ENCODE measurements at regions not wholly inside any gene's neighbourhood (a gene's known extent, or its start where the extent isn't known, plus 50 kb on each side); places are given as distances from the start of the nearest gene placed in this dataset.
"Not testable (repeated sequence)": the region's sequence is repeated elsewhere in the genome, so short reads cannot be mapped to it uniquely, and the experiment has no call there.

- TF ChIP-seq CTCF (conservative IDR thresholded peaks at IDR 0.05): no peak
- Mint-ChIP-seq H3K27ac (no peak overlapping the region), H3K4me1 (ENCODE audit: unreplicated experiment) (peaks cover 8% of the 10 kb centered on the region), H3K27me3 (no peaks in the 10 kb centered on the region), H3K4me3 (no peak overlapping the region), H3K9me3 (no peaks in the 10 kb centered on the region), H3K36me3 (no peaks in the 10 kb centered on the region)
- no peak for DNase-seq (ENCODE audit: extremely low spot score, unreplicated experiment)
These were observed 2029.1 kb upstream of the LRRTM1 start for GRCh38 chr2:82333697-82334096.

DNA sequence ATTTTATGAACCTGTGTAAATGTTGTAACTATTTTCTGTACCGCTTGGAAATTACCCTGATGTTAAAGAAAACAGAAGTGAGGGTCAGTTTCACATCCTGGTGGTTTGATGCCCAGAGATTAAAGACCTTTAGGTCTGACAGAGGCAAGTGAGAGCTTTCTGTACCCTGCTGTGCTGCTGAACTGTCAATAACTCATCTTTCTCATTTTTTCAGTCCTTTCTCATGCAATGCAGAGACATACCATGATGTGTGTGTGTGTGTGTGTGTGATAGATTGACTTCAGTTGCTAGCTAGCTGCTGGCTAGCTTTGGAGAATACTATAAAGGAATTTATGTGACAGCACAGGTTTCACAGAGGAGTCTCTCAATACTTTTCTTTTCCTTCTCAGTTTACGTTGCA lies 2025.6 kb upstream of the LRRTM1 start:
- H3K9me3 Mint-ChIP-seq: no peaks in the 10 kb centered on the region
- H3K36me3 Mint-ChIP-seq: no peaks in the 10 kb centered on the region
- H3K4me1 Mint-ChIP-seq (ENCODE audit: unreplicated experiment): peaks cover 8% of the 10 kb centered on the region
- H3K27ac Mint-ChIP-seq: no peak overlapping the region
- TF ChIP-seq CTCF (conservative IDR thresholded peaks at IDR 0.05): no peak
- no peak overlapping the region for H3K4me3 Mint-ChIP-seq
- DNase-seq (ENCODE audit: extremely low spot score, unreplicated experiment): no peak
- H3K27me3 Mint-ChIP-seq: no peaks in the 10 kb centered on the region

GRCh38 chr2:82326180-82326767 lies 2021.7 kb upstream of the LRRTM1 start:
- not testable (repeated sequence) for H3K27ac Mint-ChIP-seq; H3K4me3 Mint-ChIP-seq; H3K36me3 Mint-ChIP-seq; H3K9me3 Mint-ChIP-seq; DNase-seq (ENCODE audit: extremely low spot score, unreplicated experiment); H3K4me1 Mint-ChIP-seq (ENCODE audit: unreplicated experiment); H3K27me3 Mint-ChIP-seq

GRCh38 chr2:82320296-82320695 lies 2015.7 kb upstream of the LRRTM1 start:
- Mint-ChIP-seq H3K9me3 (no peaks in the 10 kb centered on the region), H3K4me1 (ENCODE audit: unreplicated experiment) (peaks cover 6% of the 10 kb centered on the region), H3K36me3 (no peaks in the 10 kb centered on the region), H3K27ac (no peak overlapping the region), H3K27me3 (no peaks in the 10 kb centered on the region), H3K4me3 (no peak overlapping the region)
- DNase-seq (ENCODE audit: extremely low spot score, unreplicated experiment): no peak
- TF ChIP-seq CTCF (conservative IDR thresholded peaks at IDR 0.05): no peak

DNA sequence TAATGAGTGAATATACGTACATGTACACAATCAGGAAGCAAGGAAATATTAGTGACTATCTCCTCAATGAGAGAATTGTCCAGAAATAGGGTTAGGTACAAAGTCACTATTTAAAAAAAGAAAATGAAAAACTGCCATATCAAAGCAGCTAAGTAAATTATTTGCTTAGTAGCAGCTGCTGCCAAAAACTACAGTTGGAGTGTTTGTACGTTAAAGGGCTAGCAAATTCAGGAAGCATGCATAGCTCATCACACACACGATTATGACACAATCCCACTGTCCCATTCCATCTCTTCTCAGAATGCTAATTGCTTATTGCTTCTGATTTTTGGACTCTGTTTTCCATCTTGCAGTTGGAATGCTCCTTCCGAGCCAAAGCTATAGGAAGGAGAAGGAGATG lies 2012.5 kb upstream of the LRRTM1 start:
- H3K27ac Mint-ChIP-seq: no peak overlapping the region
- H3K27me3 Mint-ChIP-seq: no peaks in the 10 kb centered on the region
- TF ChIP-seq CTCF (conservative IDR thresholded peaks at IDR 0.05): no peak
- no peak for DNase-seq (ENCODE audit: extremely low spot score, unreplicated experiment)
- peaks cover 6% of the 10 kb centered on the region for H3K4me1 Mint-ChIP-seq (ENCODE audit: unreplicated experiment)
- H3K4me3 Mint-ChIP-seq: no peak overlapping the region
- H3K9me3 Mint-ChIP-seq: no peaks in the 10 kb centered on the region
- no peaks in the 10 kb centered on the region for H3K36me3 Mint-ChIP-seq

- TF ChIP-seq CTCF (conservative IDR thresholded peaks at IDR 0.05): no peak
- Mint-ChIP-seq H3K36me3 (no peaks in the 10 kb centered on the region), H3K4me3 (no peak overlapping the region), H3K9me3 (no peaks in the 10 kb centered on the region), H3K4me1 (ENCODE audit: unreplicated experiment) (peaks cover 6% of the 10 kb centered on the region), H3K27me3 (no peaks in the 10 kb centered on the region), H3K27ac (no peak overlapping the region)
- DNase-seq (ENCODE audit: extremely low spot score, unreplicated experiment): no peak
These were observed 2012.0 kb upstream of the LRRTM1 start for GRCh38 chr2:82316586-82316985.
